Brain microvascular endothelial cell (primary cell): ENCODE measurements at regions not wholly inside any gene's neighbourhood (a gene's known extent, or its start where the extent isn't known, plus 50 kb on each side); places are given as distances from the start of the nearest gene placed in this dataset.

Source experiments
- DNase-seq: peaks from one replicate; pipeline ENCODE4 v3.0.0-alpha.2; 2020
- H3K27ac ChIP-seq: fragments of 250-450 bp; sonication (Bioruptor Pico); 2 replicates; pipeline ENCODE4 v1.5.1; 2020; ENCODE audit warnings: mild to moderate bottlenecking, moderate library complexity
- H3K27me3 ChIP-seq: fragments of 250-450 bp; sonication (Bioruptor Pico); replicated peaks from 2 replicates; pipeline ENCODE4 v1.5.1; 2020; ENCODE audit warnings: mild to moderate bottlenecking
- H3K36me3 ChIP-seq: fragments of 250-450 bp; sonication (Bioruptor Pico); replicated peaks from 2 replicates; pipeline ENCODE4 v1.5.1; 2020; ENCODE audit warnings: mild to moderate bottlenecking
- H3K4me3 ChIP-seq: 2 replicates; pipeline ENCODE4 v1.5.1; 2011; ENCODE audit warnings: low read depth, mild to moderate bottlenecking, control low read depth, low read length, moderate library complexity
- CTCF ChIP-seq: IDR thresholded peaks from 2 replicates; pipeline ENCODE4 v1.5.1; 2011; ENCODE audit warnings: low read depth, mild to moderate bottlenecking, moderate library complexity, low read length, control low read depth, inconsistent platforms; ENCODE audit errors: missing control alignments
- in situ Hi-C: cut with HindIII; loops from 2 replicates; pipeline ENCODE4 v1.10.0; 2017; ENCODE audit warnings: low sequenced_read_pairs, low pct_ligation_motif_present

GRCh38 chr16:66304961-66305360, 61.5 kb upstream of the CDH5 start:
- no peak for DNase-seq
- TF ChIP-seq CTCF = no peak
- in situ Hi-C loops = no loop called here
- Histone ChIP-seq H3K36me3 (no peaks in the 10 kb centered on the region), H3K27ac (no peak overlapping the region), H3K4me3 (no peak overlapping the region), H3K27me3 (peaks cover 3% of the 10 kb centered on the region)

- in situ Hi-C loops = no loop called here
- Histone ChIP-seq H3K36me3 (no peaks in the 10 kb centered on the region), H3K4me3 (no peak overlapping the region), H3K27me3 (peaks cover 3% of the 10 kb centered on the region), H3K27ac (no peak overlapping the region)
- TF ChIP-seq CTCF = no peak
- no peak for DNase-seq
These were observed 62.3 kb upstream of the CDH5 start for GRCh38 chr16:66304151-66304550.

GRCh38 chr16:66300501-66300900, 66.0 kb upstream of the CDH5 start:
- in situ Hi-C loops = no loop called here
- peaks cover 3% of the 10 kb centered on the region for H3K27me3 ChIP-seq
- H3K4me3 ChIP-seq = no peak overlapping the region
- H3K36me3 ChIP-seq = no peaks in the 10 kb centered on the region
- no peak overlapping the region for H3K27ac ChIP-seq
- DNase-seq = no peak
- TF ChIP-seq CTCF = no peak

GRCh38 chr16:66300037-66300436, 66.5 kb upstream of the CDH5 start:
- TF ChIP-seq CTCF = no peak
- H3K4me3 ChIP-seq = no peak overlapping the region
- H3K27me3 ChIP-seq = peaks cover 3% of the 10 kb centered on the region
- DNase-seq = no peak
- in situ Hi-C loops = no loop called here
- H3K27ac ChIP-seq = no peak overlapping the region
- H3K36me3 ChIP-seq = no peaks in the 10 kb centered on the region

GRCh38 chr16:66299349-66299748, 67.1 kb upstream of the CDH5 start:
- DNase-seq = no peak
- Histone ChIP-seq H3K27ac (no peak overlapping the region), H3K36me3 (no peaks in the 10 kb centered on the region), H3K27me3 (peaks cover 6% of the 10 kb centered on the region), H3K4me3 (no peak overlapping the region)
- no peak for TF ChIP-seq CTCF
- in situ Hi-C loops = no loop called here

GRCh38 chr16:66298571-66299120, 67.8 kb upstream of the CDH5 start:
- no peak for TF ChIP-seq CTCF
- DNase-seq = no peak
- in situ Hi-C loops = no loop called here

More at GRCh38 chr16:66298571-66299120, 67.8 kb upstream of the CDH5 start:
- peaks cover 9% of the 10 kb centered on the region for H3K27me3 ChIP-seq
- H3K4me3 ChIP-seq = no peak overlapping the region
- no peaks in the 10 kb centered on the region for H3K36me3 ChIP-seq
- no peak overlapping the region for H3K27ac ChIP-seq
